GM12892 (cell line): ENCODE measurements at regions not wholly inside any gene's neighbourhood (a gene's known extent, or its start where the extent isn't known, plus 50 kb on each side); places are given as distances from the start of the nearest gene placed in this dataset.

Source experiments
- POLR2A ChIP-seq: IDR thresholded peaks from 2 replicates; pipeline ENCODE4 v1.6.1; 2011; ENCODE audit warnings: low read depth, low read length, control low read depth
- POLR2AphosphoS5 ChIP-seq: IDR thresholded peaks from 2 replicates; pipeline ENCODE4 v1.6.1; 2011; ENCODE audit warnings: low read depth, low read length, control low read depth

DNA sequence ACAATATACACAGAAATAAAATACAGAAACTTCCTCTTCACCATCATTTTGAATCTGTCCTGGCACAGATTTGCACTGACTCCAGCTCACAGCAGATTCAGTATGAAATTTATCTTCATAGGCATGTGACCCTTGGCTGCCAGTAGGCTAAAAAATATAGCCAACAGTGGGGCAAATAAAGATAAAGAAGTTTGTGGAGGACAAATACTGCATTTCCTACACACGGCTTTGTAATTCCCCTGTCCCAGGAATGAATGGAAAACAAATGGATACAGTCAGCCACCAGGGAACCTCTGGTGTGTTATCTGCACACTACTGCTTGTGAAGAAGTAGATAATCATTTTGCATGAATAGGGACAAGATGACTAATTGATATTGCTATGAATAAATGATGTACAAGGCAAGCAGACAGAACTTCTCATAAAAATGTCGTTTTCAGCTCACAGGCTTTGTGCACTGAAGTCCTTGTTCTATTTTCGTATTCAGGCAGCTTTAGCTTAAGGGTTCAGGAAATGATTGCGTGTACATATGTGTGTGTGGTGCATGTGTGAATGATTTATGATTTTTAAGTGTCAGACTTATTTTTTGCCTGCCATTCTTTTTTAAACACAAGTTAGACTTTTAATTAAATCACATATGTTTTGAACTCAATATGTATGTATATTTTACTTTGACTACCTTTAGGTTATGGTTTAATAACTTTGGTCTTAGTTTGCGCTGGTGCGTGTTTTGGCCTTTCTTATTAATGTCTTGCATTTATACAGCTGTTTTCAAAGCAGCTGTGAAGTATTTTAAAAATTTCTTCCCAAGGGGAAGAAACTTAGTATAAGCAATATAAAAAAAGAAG lies 543.8 kb upstream of the JAG1 start:
- TF ChIP-seq POLR2AphosphoS5 (no peak), POLR2A (no peak)
